PC-3 (cell line): ENCODE measurements at regions not wholly inside any gene's neighbourhood (a gene's known extent, or its start where the extent isn't known, plus 50 kb on each side); places are given as distances from the start of the nearest gene placed in this dataset.

Experiments
- ATAC-seq: fragments of 200-7000 bp; cut with Tn5 transposase; 2 replicates; pipeline ENCODE4 v1.9.1; 2020; ENCODE audit warnings: mild to moderate bottlenecking, moderate library complexity
- BruUV-seq: library from RNA; stranded (reverse); fragments of 400-500 nt; replicated peaks from 2 replicates; lab custom pipeline; 2021; lab: Mats Ljungman, UMichigan
- CTCF ChIA-PET: fragments of 300-600 bp; sonication (Branson Sonifier 250); formaldehyde crosslinking; loops from one replicate; lab custom pipeline; 2022; ENCODE audit warnings: antibody characterized with exemption; lab: Charles Lee
- POLR2A ChIA-PET: fragments of 300-600 bp; sonication (Branson Sonifier 250); formaldehyde crosslinking; loops from one replicate; lab custom pipeline; 2022; ENCODE audit warnings: antibody characterized with exemption; ENCODE audit not compliant: unreplicated experiment; lab: Charles Lee
- DNase-seq: peaks from one replicate; pipeline ENCODE4 v3.0.0-alpha.2; 2015
- H2AFZ ChIP-seq: fragments of 300-600 bp; sonication (generic); 2 replicates; pipeline ENCODE4 v1.6.0; 2016; ENCODE audit warnings: antibody characterized with exemption, low read length
- H3F3A ChIP-seq: fragments of 300-600 bp; sonication (generic); one replicate; pipeline ENCODE4 v1.6.0; 2017; ENCODE audit warnings: antibody characterized with exemption, low read length, control low read depth, mild to moderate bottlenecking; ENCODE audit not compliant: unreplicated experiment
- H3K27ac ChIP-seq: fragments of 300-600 bp; sonication (generic); 2 replicates; pipeline ENCODE4 v1.5.1; 2016; ENCODE audit warnings: mild to moderate bottlenecking, low read length
- H3K27me3 ChIP-seq: fragments of 300-600 bp; sonication (generic); 2 replicates; pipeline ENCODE4 v1.6.1; 2016; ENCODE audit warnings: low read length, mixed read lengths
- H3K36me3 ChIP-seq: fragments of 300-600 bp; sonication (generic); 2 replicates; pipeline ENCODE4 v1.6.1; 2016; ENCODE audit warnings: low read depth, mixed run types, low read length, mixed read lengths
- H3K4me1 ChIP-seq: fragments of 300-600 bp; sonication (generic); 2 replicates; pipeline ENCODE4 v1.5.1; 2016; ENCODE audit warnings: low read length; ENCODE audit not compliant: insufficient read depth
- H3K4me2 ChIP-seq: fragments of 300-600 bp; sonication (generic); 2 replicates; pipeline ENCODE4 v1.6.0; 2016; ENCODE audit warnings: low read length
- H3K4me3 ChIP-seq: fragments of 300-600 bp; sonication (generic); 2 replicates; pipeline ENCODE4 v1.5.1; 2016; ENCODE audit warnings: mild to moderate bottlenecking, low read length, mixed read lengths
- H3K79me2 ChIP-seq: fragments of 300-600 bp; sonication (generic); 2 replicates; pipeline ENCODE4 v1.6.1; 2017; ENCODE audit warnings: low read length, mixed read lengths
- H3K9ac ChIP-seq: fragments of 300-600 bp; sonication (generic); 2 replicates; pipeline ENCODE4 v1.6.0; 2016; ENCODE audit warnings: mild to moderate bottlenecking, low read length
- H3K9me2 ChIP-seq: fragments of 300-600 bp; sonication (generic); replicated peaks from 2 replicates; pipeline ENCODE4 v1.6.1; 2016; ENCODE audit warnings: mixed run types, low read length, mixed read lengths
- H3K9me3 ChIP-seq: fragments of 300-600 bp; sonication (generic); 2 replicates; pipeline ENCODE4 v1.6.1; 2016; ENCODE audit warnings: low read length, mixed read lengths
- H4K20me1 ChIP-seq: fragments of 300-600 bp; sonication (generic); 2 replicates; pipeline ENCODE4 v1.6.1; 2016; ENCODE audit warnings: low read length, mixed read lengths
- CTCF ChIP-seq: fragments of 300-600 bp; sonication (generic); conservative IDR thresholded peaks from 2 replicates; pipeline ENCODE4 v1.5.1; 2017; ENCODE audit warnings: antibody characterized with exemption, low read depth, mild to moderate bottlenecking, low read length
- EZH2 ChIP-seq: fragments of 300-600 bp; sonication (generic); IDR thresholded peaks from one replicate; pipeline ENCODE4 v1.6.1; 2017; ENCODE audit warnings: antibody characterized with exemption, mild to moderate bottlenecking, low read length; ENCODE audit not compliant: unreplicated experiment
- EZH2phosphoT487 ChIP-seq: fragments of 300-600 bp; sonication (generic); IDR thresholded peaks from 2 replicates; pipeline ENCODE4 v1.6.1; 2018; ENCODE audit warnings: mild to moderate bottlenecking, antibody characterized with exemption, low read length, borderline replicate concordance
- intact Hi-C: fragments of 100-400 bp; cut with micrococcal nuclease; formaldehyde crosslinking; loops from 2 replicates; pipeline ENCODE4 v1.9.0; 2023

- Histone ChIP-seq H3K36me3 (no peaks in the 10 kb centered on the region), H4K20me1 (no peaks in the 10 kb centered on the region), H3K79me2 (no peaks in the 10 kb centered on the region), H3K9me3 (no peaks in the 10 kb centered on the region), H3K27ac (no peak overlapping the region), H3F3A (no peaks in the 10 kb centered on the region), H3K4me3 (no peak overlapping the region), H3K4me2 (no peak overlapping the region), H2AFZ (no peak overlapping the region), H3K27me3 (no peaks in the 10 kb centered on the region), H3K4me1 (no peaks in the 10 kb centered on the region; the same call in 1 of the 2 replicates), H3K9ac (no peak overlapping the region), H3K9me2 (no peaks in the 10 kb centered on the region)
- intact Hi-C loops: no loop called here
- peak; percentile 86 for ATAC-seq
- ChIA-PET POLR2A (no interaction called here), CTCF (no interaction called here)
- TF ChIP-seq CTCF (peak; percentile 80), EZH2 (no peak)
- DNase-seq: peak; percentile 76
- BruUV-seq: no TSS peak
Measured at GRCh38 chr5:13218518-13218917, 726.0 kb downstream of the DNAH5 start.

GRCh38 chr5:13217636-13218035 is 726.9 kb downstream of the DNAH5 start:
- no peaks in the 10 kb centered on the region for H3K36me3 ChIP-seq
- ChIA-PET CTCF (interaction anchor here (0.5 to 0.6 kb wide), 2 partner anchors 262 to 335 kb away, joined by 3 read pairs; no protein-coding TSS in a partner anchor), POLR2A (no interaction called here)
- BruUV-seq: no TSS peak
- H3K4me2 ChIP-seq: no peak overlapping the region
- H3F3A ChIP-seq: no peaks in the 10 kb centered on the region
- H3K4me1 ChIP-seq: no peaks in the 10 kb centered on the region; the same call in 1 of the 2 replicates
- no peaks in the 10 kb centered on the region for H3K79me2 ChIP-seq
- no peak for DNase-seq
- no peak overlapping the region for H3K4me3 ChIP-seq
- H3K9me2 ChIP-seq: no peaks in the 10 kb centered on the region
- ATAC-seq: no peak
- no peaks in the 10 kb centered on the region for H4K20me1 ChIP-seq
- no peaks in the 10 kb centered on the region for H3K27me3 ChIP-seq
- intact Hi-C loops: no loop called here
- no peaks in the 10 kb centered on the region for H3K9me3 ChIP-seq
- no peak overlapping the region for H2AFZ ChIP-seq
- no peak overlapping the region for H3K27ac ChIP-seq
- TF ChIP-seq CTCF: no peak
- TF ChIP-seq EZH2: no peak
- no peak for TF ChIP-seq EZH2phosphoT487
- H3K9ac ChIP-seq: no peak overlapping the region

GRCh38 chr5:13215806-13216205 is 728.7 kb downstream of the DNAH5 start:
- CTCF ChIA-PET: no interaction called here
- Histone ChIP-seq H2AFZ (no peak overlapping the region), H3K9me3 (no peaks in the 10 kb centered on the region), H3K4me2 (no peak overlapping the region), H3K4me1 (no peaks in the 10 kb centered on the region; the same call in 1 of the 2 replicates), H3F3A (no peaks in the 10 kb centered on the region), H3K36me3 (no peaks in the 10 kb centered on the region), H3K27ac (no peak overlapping the region), H3K9ac (no peak overlapping the region), H3K4me3 (no peak overlapping the region), H3K27me3 (no peaks in the 10 kb centered on the region), H3K79me2 (no peaks in the 10 kb centered on the region), H3K9me2 (no peaks in the 10 kb centered on the region), H4K20me1 (no peaks in the 10 kb centered on the region)
- TF ChIP-seq CTCF: no peak
- no peak for TF ChIP-seq EZH2phosphoT487
- TF ChIP-seq EZH2: no peak
- POLR2A ChIA-PET: no interaction called here
- ATAC-seq (no peak), DNase-seq (no peak)
- intact Hi-C loops: no loop called here
- BruUV-seq: no TSS peak
